ENCODE measurements at regions not wholly inside any gene's neighbourhood (a gene's known extent, or its start where the extent isn't known, plus 50 kb on each side); places are given as distances from the start of the nearest gene placed in this dataset.

DNA sequence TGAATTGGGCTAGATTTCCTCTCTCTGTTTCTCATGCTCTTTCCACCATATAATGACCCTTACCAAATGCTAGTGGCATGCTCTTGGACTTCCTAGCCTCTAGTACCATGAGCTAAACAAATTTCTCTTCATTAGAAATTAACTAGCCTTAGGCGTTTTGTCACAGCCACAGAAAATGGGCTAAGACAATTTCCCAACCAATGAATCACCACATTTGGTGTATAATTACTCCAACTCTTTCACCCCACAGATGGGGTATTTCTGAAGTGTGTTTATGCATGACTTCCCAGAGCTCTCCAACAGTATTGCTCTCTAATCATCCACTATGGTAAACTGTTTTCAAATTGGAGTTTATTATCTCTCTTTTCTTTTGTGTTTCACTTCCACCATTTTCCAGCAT lies 1041.1 kb upstream of the COX7C start:
- no peak for TF ChIP-seq CTCF (conservative IDR thresholded peaks at IDR 0.05)
- TF ChIP-seq EZH2 (IDR thresholded peaks at IDR 0.05; ENCODE audit: low read depth), result no peak
